Middle frontal gyrus (tissue), 1 donor: ENCODE measurements at regions not wholly inside any gene's neighbourhood (a gene's known extent, or its start where the extent isn't known, plus 50 kb on each side); places are given as distances from the start of the nearest gene placed in this dataset.
"Not testable (repeated sequence)": the region's sequence is repeated elsewhere in the genome, so short reads cannot be mapped to it uniquely, and the experiment has no call there.

ENCODE experiments used
- DNase-seq: peaks from one replicate; pipeline ENCODE4 v3.0.0-alpha.2; 2015; ENCODE audit warnings: low spot score; ENCODE audit errors: extremely low spot score

DNA sequence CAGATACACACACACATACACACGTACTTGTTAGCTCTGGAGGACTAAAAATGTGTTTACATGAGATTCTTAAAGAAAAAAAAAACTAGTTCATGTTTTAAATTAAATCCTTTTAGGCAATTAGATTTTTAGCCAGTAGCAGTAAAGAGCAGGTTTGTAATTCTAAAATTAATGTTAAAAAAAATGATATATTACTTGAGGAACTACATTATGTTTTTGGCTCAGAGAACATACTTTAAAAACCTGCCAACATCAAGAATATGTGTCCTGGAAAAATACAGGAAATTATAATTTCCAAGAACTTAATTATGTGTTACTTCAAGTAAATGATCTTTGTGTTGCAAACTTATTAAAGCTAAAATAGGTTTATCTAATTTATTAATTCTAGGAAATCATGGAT lies 594.3 kb upstream of the PCDH7 start:
- DNase-seq, result no peak

DNA sequence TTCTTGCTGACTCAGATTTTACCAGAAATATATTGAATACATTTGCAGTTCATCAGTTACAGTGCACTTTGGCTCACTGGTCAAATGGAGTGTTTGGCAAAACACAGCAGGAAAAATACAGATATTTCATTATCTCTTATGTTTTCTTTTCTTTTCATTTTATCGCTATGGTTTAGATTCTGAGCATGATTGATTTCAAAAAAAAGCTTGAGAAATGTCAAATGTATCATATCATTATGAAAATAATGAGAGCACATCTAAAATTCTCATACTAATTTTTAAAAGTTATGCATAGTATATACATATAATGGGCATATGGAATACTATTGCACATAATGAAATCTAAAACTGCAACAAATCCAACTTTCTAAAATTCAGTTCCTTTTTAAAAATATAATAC lies 593.8 kb upstream of the PCDH7 start:
- DNase-seq, result no peak

DNA sequence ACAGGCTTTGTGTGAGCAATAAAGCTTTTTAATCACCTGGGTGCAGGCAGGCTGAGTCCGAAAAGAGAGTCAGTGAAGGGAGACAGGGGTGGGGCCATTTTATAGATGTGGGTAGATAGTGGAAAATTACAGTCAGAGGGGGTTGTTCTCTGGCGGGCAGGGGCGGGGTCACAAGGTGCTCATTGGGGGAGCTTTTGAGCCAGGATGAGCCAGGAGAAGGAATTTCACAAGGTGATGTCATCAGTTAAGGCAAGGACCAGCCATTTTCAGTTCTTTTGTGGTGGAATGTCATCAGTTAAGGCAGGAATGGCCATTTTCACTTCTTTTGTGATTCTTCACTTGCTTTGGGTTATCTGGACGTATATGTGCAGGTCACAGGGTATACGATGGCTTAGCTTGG lies 571.3 kb upstream of the PCDH7 start:
- not testable (repeated sequence) for DNase-seq

DNA sequence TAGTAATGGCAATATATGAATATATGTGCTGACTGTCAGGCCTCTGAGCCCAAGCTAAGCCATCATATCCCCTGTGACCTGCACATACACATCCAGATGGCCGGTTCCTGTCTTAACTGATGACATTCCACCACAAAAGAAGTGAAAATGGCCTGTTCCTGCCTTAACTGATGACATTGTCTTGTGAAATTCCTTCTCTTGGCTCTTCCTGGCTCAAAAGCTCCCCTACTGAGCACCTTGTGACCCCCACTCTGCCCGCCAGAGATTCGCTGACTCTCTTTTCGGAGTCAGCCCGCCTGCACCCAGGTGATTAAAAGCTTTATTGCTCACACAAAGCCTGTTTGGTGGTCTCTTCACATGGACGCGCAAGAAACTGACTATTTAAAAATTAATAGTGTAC lies 570.6 kb upstream of the PCDH7 start:
- not testable (repeated sequence) for DNase-seq

DNA sequence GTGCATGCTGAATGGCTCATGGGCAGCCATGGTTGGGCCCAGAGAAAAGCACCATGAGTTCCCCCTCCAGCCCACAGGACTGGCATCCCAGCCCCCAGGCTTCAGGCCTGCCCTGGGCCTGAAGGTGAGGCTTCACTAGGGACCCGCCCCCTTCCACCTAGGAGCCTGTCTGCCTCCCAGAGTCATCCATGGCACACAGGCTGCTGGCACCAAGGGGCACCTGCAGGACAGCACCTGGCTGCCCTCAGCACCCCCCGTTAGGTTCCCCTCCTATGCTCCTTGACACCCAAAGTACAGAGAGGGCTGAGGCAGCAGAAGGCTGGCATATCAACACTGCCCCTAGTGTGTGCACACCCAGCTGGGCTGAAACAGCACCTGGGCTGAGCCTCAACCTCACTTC lies 566.7 kb upstream of the PCDH7 start:
- DNase-seq, result no peak

DNA sequence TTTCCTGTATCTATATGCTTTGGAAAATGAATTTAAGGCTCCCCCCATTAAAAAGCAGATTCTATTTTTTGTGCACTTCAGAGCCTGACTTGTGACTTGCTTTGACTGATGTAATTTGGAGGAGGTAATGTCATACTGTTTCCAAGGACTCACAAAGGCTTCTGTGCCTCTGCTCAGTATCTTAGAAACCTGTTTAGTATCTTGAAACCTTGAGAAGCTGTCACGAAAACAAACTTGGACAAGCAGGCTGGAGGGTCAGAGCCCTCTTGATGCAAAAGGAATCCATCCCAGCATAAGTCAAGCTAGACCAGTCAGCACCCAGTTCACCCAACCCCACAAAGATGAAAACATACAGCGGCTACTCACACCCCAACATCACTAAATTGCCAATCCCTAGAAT lies 560.0 kb upstream of the PCDH7 start:
- DNase-seq, result no peak

DNA sequence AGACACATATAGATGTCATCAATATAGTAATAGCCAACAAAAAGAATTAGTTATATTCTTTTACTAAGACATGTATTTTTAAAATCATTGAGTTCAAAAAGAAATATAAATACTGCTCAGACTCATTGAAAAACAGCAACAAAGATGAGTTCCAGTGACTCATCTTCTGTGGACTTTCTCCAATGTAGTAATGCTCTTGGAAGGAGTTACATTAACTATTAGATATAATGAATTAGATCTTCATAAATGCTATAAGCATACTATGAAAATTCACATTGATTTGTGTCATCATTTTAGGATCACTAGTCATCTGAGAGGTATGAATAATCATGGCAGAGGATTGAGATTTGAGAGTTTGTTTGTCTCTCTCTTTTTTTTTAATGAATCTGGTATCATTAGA lies 547.8 kb upstream of the PCDH7 start:
- no peak for DNase-seq

DNA sequence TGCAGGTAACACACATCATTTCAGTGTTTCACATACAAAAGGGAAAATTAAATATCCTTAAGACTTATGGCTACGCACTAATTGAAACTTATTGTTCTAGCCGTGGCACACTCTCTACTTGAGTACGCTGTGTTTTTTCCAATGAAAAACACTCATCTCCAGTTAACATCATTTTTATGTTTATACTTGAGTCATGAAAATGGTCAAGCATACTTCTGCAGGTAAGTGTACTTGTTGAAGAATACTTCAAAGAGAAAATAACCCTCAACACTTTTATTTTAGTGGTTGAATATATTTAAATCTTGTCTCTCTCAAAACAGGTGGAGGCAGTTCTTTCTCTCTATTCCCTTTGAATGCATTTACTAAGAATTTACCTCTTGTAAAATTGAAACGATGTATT lies 538.7 kb upstream of the PCDH7 start:
- DNase-seq, result no peak

DNA sequence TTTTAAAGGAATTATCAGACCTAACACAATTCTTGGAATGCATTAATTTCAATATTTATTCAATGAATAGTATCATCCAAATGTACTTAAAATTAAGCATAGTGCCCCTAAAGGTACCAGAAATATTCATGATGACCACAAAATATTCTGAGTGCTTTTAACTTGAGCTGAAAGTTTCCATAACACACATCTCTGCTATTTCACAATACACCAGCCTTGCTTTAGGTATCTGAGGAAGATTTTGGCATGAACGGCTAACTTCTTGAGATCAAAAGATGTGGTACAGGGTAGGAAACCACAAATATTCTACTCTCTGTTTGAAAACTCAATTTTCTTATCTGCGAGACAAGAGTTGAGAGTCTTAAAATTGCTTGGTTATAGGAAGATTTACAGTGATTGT lies 538.3 kb upstream of the PCDH7 start:
- DNase-seq, result no peak

DNA sequence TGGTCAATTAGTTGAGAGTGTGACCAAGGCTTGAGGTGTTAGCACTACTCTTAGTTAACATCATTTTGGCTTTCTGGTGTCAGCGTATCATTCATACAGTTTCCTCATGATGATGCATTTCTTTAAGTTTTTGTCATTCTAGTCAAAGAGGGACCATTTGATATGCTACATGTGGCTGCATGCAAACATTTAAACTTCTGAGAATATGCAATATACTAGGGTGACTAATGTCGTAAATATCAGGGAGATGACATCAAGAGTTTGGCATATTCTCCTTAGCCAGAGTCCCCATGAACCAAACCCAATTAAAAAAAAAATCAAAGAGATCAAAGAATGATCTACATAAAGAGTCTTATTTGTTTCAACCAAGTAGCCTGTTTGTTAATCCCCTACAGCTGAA lies 537.4 kb upstream of the PCDH7 start:
- no peak for DNase-seq

DNA sequence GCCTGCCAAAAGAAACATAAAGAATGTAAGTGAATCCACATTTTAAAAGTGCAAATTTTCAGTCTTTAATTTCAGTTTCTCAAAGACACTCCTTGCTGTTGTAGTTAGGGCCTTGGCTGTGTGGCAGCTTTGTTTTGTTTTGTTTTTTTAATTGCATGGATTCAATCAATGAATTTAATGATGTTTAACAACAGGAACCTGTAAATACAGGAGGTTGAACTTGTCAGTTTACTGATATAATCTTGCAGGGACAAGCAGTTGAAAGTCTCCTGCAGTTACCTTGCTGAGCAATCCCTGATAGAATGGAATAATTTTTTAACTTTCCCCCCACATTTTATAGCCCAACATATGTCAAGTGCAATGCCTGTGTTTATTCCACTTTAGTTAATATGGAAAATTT lies 528.3 kb upstream of the PCDH7 start:
- no peak for DNase-seq

DNA sequence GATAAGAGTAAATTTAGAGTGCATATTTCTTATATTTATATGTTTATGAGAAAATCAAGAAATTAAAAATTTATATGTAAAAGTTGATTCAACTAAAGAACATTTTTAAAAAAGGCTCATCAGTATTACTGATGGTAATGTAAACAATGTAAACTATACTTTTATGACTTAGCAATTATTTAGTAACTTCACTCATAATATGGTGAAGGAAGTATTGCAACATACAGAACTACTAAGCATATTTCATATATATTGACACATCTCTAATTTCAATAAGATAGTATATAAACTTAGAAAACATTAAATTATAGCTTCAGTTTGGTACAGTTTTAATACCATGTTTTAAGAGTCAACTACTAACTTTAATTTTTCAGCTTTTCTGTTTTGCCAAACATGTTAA lies 512.8 kb upstream of the PCDH7 start:
- DNase-seq, result no peak

DNA sequence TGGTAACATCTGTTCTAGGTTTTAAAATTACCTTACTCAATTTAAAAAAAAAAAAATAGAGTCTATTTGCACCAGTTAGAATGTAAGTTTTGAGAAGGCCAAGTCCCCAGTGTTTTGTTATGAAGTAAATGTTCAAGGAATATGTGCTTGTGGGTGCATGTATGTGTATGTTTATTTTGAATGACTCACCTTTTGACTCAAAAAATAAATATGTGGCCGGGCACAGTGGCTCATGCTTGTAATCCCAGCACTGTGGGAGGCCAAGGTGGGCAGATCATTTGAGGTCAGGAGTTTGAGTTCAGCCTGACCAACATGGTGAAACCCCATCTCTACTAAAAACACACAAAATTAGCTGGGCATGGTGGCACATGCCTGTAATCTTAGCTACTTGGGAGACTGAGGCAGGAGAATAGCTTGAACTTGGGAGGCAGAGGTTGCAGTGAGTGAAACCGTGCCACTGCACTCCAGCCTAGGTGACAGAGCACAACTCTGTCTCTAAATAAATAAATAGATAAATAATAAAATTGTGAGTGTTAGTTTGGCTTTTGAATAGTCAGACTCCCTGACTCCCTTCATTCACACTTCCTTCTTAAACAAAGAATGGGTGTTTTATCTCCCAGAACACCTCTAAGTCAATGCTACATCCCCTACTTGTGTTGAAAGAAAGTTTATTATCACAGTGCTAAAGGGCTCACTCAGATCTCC lies 511.3 kb upstream of the PCDH7 start:
- no peak for DNase-seq

DNA sequence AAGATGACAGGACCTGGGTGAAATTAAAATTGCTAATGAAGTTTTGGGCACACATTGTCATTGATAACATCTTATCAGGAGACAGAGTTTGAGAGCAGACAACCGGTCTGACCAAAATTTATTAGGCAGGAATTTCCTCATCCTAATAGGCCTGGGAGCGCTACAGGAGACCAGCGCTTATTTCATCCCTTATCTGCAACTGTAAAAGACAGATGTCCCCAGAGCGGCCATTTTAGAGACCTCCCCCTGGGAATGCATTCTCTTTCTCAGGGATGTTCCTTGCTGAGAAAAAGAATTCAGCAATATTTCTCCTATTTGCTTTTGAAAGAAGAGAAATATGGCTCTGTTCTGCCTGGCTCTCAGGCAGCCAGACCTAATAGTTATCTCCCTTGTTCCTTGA lies 504.2 kb upstream of the PCDH7 start:
- DNase-seq, result not testable (repeated sequence)

DNA sequence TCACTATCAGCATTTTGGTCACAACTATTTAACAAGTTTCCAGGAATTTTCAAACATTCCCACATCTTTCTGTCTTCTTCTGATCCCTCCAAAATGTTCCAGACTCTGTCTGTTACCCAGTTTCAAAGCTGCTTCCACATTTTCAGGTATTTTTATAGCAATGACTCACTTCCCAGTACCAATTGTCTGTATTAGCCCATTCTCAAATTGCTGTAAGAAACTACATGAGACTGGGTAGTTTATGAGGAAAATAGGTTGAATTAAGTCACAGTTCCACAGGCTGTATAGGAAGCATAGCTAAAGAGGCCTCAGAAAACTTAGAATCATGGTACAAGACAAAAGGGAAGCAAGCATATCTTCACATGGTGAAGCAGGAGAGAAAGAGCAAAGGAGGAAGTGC lies 475.0 kb upstream of the PCDH7 start:
- no peak for DNase-seq

DNA sequence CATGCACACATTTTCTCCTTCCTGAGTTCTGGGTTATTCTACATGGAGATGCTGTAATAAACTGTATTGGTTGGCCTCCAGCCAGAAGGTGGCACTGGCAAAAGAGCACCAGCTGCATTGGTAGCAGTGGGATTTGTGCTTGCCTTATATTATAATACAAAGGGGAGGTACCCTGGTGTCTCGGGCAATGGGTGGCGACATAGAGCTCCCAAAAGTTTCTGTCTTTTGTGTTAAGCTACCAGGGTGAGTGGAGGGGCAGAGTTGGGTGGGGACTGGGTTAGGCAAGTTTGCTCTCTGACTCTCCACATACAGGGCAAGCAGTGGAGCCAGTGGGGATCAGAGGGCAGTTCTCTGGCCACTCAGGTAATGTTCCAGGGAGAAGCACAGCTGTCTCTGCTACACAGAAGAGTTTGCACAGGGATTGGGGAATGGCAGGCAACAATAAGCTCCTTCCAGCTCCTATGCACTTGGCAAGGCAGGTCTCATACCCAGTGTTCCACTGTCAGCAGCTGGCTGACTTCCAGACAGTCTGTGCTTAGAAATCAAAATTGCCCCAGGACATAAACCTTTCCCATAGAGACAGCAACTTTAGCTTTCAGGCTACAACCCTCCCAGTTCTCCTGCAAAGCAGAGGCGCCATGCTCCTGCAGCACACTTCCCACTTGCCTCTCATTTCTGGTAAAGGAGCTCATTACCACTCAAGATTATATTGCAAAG lies 463.9 kb upstream of the PCDH7 start:
- DNase-seq, result no peak

DNA sequence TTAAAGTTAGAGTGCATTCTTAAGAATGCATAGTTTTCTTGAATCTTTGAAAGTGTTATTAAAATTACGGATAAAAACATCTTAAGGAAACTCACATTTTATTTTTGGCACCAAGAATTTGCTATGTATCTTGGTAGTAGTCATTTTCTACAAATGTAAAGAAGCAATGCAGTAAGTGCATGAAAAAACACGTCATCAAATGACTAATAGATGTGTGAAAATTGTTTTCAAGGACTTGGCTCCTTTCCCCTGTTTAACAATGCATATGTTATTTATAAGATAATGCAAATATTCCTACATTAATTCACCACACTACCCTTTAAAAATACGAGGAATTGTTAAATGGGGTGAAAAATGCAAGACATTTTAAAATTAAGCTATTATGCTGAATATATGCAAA lies 461.2 kb upstream of the PCDH7 start:
- DNase-seq, result no peak

DNA sequence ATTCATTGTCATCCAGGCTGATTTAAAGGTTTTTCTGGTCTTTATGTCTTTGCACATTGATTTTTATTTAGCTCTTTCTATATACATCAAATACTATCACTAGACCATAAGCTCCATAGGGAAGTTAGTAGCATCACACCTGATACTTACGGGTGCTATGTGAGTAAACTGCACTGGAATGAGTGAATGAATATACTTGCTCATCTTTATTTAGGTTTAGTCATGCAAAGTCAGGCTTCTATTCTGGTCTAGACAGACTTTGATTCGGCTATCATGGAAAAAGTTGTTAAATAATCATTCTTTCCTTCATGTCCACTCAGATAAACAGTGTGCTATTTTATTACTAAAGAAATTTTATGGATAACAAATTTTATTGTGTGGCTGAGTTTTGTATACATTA lies 457.8 kb upstream of the PCDH7 start:
- DNase-seq, result no peak

DNA sequence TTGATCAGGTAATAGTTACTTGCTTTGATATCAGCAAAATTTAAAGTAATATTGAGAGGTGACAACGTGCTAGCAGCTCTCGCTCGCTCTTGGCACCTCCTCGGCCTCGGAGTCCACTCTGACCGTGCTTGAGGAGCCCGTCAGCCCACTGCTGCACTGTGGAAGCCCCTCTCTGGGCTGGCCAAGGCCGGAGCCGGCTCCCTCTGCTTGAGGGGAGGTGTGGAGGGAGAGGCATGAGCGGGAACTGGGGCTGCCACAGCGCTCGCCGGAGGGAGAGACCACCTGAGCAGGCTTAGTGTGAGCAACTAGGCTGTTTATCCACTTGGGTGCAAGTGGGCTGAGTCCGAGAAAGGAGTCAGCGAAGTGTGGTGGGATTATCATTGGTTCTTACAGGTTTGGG lies 455.7 kb upstream of the PCDH7 start:
- DNase-seq, result no peak

DNA sequence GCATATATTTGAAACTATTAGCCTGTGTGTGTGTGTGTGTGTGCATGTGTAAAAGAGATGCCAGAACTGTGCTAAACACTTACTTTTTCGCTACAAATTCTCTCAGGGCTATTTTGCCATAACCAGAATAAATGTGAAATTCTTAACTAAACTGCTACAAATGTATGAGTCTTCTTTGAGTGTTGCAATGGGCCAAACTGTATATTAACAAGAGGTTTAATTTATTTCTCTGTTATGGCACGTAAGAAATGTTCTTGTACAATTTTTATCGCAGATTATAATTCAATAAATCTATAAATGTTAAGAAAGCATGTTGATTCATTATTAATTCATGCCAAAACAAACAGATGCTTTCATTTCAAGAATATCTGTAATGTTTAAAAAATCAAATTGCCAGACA lies 454.5 kb upstream of the PCDH7 start:
- DNase-seq, result no peak

DNA sequence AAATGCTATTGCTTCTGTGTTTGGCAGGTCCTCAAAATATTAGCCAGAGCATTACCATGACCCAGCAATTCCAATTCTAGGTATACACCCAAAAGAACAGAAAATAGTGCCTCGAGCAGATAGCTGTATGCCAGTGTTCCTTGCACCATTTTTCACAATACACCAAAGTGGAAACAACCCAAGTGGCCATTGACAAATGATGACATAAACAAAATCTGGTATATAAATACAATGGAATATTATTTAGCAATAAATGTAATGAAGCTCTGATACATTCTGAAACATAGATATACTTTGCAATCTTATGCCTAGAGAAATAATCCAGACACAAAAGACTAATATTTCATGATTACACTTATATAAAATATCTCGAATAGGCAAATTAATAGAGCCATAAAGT lies 451.8 kb upstream of the PCDH7 start:
- DNase-seq, result no peak

DNA sequence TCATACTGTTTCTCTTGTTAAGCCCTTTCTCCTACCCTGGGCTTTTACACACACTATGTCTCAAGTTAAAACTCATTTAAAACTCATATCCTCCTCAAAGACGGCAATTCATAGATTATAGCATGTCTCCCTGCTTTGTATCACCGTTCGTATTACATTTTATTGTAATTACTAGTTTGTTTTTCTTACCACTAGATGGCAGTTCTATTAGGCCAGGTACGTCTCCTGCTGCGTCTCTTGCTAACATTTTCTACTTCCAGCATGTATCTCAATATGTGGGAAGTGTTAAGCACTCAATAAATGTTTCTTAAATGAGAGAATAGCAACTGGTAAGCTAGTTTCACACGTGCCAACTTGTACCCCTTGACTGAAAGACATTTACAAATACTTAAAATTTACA lies 450.3 kb upstream of the PCDH7 start:
- DNase-seq, result no peak

DNA sequence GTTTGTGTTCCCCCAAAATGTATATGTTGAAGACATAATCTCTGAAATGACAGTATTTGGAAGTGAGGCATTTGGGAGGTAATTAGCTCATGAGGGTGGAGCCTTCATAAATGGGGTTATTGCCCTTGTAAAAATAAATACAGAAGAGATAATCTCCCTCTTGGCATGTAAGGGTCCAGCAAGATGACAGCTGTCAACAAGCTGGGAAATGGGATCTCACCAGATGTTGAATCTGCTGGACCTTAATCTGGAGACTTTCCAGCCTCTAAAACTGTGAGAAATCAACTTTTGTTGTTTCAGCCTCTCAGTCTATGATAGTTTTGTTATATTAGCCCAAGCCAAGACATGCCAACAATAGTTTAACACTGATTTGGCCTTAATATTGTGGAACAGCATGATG lies 438.2 kb upstream of the PCDH7 start:
- no peak for DNase-seq
